Activated CD8-positive, alpha-beta T cell treated with anti-CD3 and anti-CD28 coated beads for 36 hours (primary cell): ENCODE measurements at regions not wholly inside any gene's neighbourhood (a gene's known extent, or its start where the extent isn't known, plus 50 kb on each side); places are given as distances from the start of the nearest gene placed in this dataset.

Experiments used
- ATAC-seq: fragments of 200-7000 bp; cut with Tn5 transposase; one replicate; pipeline ENCODE4 v1.10.0; 2021; ENCODE audit warnings: mild to moderate bottlenecking, moderate library complexity
- CTCF ChIA-PET: fragments of 350-600 bp; sonication (Branson Sonifier 250); formaldehyde crosslinking; loops from one replicate; lab custom pipeline; 2021; ENCODE audit warnings: antibody characterized with exemption; lab: Charles Lee
- POLR2A ChIA-PET: fragments of 350-600 bp; sonication (Branson Sonifier 250); formaldehyde crosslinking; loops from one replicate; lab custom pipeline; 2021; ENCODE audit warnings: antibody characterized with exemption; lab: Charles Lee
- DNase-seq: peaks from one replicate; pipeline ENCODE4 v3.0.0-alpha.2; 2020
- H3K27ac Mint-ChIP-seq: one replicate; pipeline ENCODE4 v1.8.0; 2021; ENCODE audit warnings: mild to moderate bottlenecking, mixed read lengths
- H3K27me3 Mint-ChIP-seq: one replicate; pipeline ENCODE4 v1.8.0; 2021; ENCODE audit warnings: mixed read lengths
- H3K36me3 Mint-ChIP-seq: one replicate; pipeline ENCODE4 v1.8.0; 2021; ENCODE audit warnings: low read depth, mixed read lengths
- H3K4me1 Mint-ChIP-seq: one replicate; pipeline ENCODE4 v1.8.0; 2021; ENCODE audit warnings: low read depth, mixed read lengths
- H3K4me3 Mint-ChIP-seq: one replicate; pipeline ENCODE4 v1.8.0; 2021; ENCODE audit warnings: mild to moderate bottlenecking, moderate library complexity, mixed read lengths
- H3K9me3 Mint-ChIP-seq: one replicate; pipeline ENCODE4 v1.8.0; 2021; ENCODE audit warnings: mixed read lengths
- CTCF ChIP-seq: fragments of 200-600 bp; IDR thresholded peaks from one replicate; pipeline ENCODE4 v1.8.0; 2022; ENCODE audit warnings: antibody characterized with exemption, mild to moderate bottlenecking
- intact Hi-C: fragments of 100-400 bp; cut with micrococcal nuclease; formaldehyde crosslinking; loops from one replicate; pipeline ENCODE4 v1.10.0; 2022

- H3K4me1 Mint-ChIP-seq: peaks cover 4% of the 10 kb centered on the region
- H3K9me3 Mint-ChIP-seq: no peaks in the 10 kb centered on the region
- H3K27ac Mint-ChIP-seq: no peak overlapping the region
- peaks cover 9% of the 10 kb centered on the region for H3K27me3 Mint-ChIP-seq
- peak; percentile 76 for TF ChIP-seq CTCF
- DNase-seq (peak; percentile 22), ATAC-seq (peak; percentile 47)
- H3K36me3 Mint-ChIP-seq: no peaks in the 10 kb centered on the region
- no peak overlapping the region for H3K4me3 Mint-ChIP-seq
- intact Hi-C loops: loop anchor here (1.0 kb wide), 1 partner anchor 208 kb away; no protein-coding TSS in a partner anchor
- ChIA-PET CTCF (interaction anchor here (0.6 to 2.9 kb wide), 26 partner anchors 10 to 670 kb away, joined by 3 to 44 read pairs (median 4); no protein-coding TSS in a partner anchor), POLR2A (no interaction called here)
Measured at GRCh38 chr7:135801045-135801693, 52.6 kb upstream of the FAM180A start.

DNA sequence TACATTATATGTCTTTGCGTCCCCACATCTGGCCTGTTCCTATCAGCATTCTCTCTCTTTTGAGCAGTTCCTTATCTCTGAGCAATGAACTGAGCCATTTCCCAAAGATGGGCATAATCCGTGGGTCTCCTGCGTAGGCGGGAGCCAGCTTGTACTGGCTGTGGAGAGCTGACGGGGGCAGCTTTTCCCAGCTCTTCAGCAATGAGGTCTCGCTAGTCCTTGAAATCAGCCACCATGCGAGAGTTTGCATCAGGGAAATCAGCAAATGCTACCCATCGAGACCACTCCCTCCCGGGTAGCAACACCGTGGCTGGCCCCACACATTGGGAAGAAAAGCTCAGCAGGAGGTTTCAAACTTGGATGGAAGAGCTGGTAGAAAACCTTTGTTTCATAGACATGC is 51.9 kb upstream of the FAM180A start:
- intact Hi-C loops: no loop called here
- DNase-seq (no peak), ATAC-seq (no peak)
- Mint-ChIP-seq H3K27me3 (peaks cover 9% of the 10 kb centered on the region), H3K9me3 (no peaks in the 10 kb centered on the region), H3K4me1 (peaks cover 4% of the 10 kb centered on the region), H3K36me3 (no peaks in the 10 kb centered on the region), H3K27ac (no peak overlapping the region), H3K4me3 (no peak overlapping the region)
- ChIA-PET CTCF (interaction anchor here (0.6 to 2.9 kb wide), 23 partner anchors 9 to 670 kb away, joined by 3 to 44 read pairs (median 4); no protein-coding TSS in a partner anchor), POLR2A (no interaction called here)
- TF ChIP-seq CTCF: no peak

DNA sequence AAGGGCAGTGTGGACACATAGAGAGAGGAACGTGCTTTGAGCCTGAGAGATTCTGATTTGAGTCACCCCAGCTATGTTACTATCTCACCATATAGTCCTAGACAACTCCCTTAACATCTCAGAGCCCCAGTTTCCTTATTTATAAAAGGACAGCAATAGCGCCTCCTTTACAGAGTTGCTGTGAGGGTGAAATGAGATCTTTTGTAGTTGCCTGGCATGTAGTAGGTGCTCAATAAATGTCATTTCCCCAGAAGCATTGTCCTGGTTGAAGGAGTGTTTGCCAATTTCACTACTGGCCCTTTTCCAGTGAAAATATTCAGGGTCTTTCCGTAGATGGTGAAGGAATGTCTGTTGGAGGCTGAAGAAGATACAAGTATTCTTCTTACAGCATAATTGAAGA is 51.3 kb upstream of the FAM180A start:
- Mint-ChIP-seq H3K27ac (no peak overlapping the region), H3K4me1 (peaks cover 4% of the 10 kb centered on the region), H3K27me3 (peaks cover 9% of the 10 kb centered on the region), H3K4me3 (no peak overlapping the region), H3K9me3 (no peaks in the 10 kb centered on the region), H3K36me3 (no peaks in the 10 kb centered on the region)
- POLR2A ChIA-PET: no interaction called here
- no peak for ATAC-seq
- DNase-seq: no peak
- CTCF ChIA-PET: interaction anchor here (0.7 to 2.9 kb wide), 6 partner anchors 9 to 315 kb away, joined by 3 to 44 read pairs (median 4); no protein-coding TSS in a partner anchor
- no peak for TF ChIP-seq CTCF
- intact Hi-C loops: no loop called here
